LHCN-M2 (cell line): ENCODE measurements at regions not wholly inside any gene's neighbourhood (a gene's known extent, or its start where the extent isn't known, plus 50 kb on each side); places are given as distances from the start of the nearest gene placed in this dataset.

Source experiments
- DNase-seq: peaks from one replicate; pipeline ENCODE4 v3.0.0-alpha.2; 2012; ENCODE audit warnings: low read depth

DNA sequence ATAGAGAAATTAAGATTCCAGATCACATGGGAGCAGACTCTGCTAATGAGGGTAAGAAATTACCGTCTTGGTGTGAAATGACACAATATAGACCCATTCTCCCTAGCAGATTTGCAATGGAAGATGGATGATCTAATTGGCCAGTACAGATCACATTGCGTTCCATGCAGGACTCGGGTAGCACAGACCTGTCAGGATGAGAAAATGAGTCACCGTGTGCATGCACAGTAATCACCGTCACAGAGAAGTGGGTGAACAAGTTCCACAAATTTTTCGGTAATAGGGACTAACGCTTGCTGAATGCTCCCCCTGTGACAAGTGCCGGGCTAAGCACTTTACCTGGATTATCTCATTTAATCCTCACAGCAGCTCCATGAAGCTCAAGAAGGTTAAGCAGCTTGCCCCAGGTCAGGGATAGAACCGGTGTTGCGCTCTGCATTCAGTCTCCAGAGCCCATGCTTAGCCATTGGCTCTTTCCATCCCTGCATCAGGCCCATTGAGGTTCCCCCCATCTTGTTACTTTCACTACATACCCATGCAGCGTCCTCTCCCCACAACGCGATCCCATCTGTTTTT lies 375.6 kb downstream of the FBXW7 start:
- DNase-seq = no peak

DNA sequence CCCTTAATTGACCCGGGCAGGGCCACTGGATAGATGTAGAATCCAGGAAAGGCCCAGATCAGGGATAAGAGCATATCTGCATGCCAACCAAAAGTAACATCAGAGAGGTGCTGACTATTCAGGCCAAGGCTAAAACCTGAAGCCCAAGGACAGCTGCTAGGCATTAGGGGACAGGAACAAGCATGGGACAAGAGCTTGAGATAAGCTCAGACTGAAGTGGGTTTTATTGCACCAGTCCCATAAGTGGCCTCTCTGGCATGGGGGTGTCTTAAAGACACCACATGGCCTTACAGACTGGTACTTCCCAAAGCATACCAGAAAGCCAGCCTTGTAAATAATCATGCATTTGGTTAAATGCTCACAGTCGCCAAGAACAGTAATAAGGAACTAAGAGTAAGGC lies 376.1 kb downstream of the FBXW7 start:
- no peak for DNase-seq

DNA sequence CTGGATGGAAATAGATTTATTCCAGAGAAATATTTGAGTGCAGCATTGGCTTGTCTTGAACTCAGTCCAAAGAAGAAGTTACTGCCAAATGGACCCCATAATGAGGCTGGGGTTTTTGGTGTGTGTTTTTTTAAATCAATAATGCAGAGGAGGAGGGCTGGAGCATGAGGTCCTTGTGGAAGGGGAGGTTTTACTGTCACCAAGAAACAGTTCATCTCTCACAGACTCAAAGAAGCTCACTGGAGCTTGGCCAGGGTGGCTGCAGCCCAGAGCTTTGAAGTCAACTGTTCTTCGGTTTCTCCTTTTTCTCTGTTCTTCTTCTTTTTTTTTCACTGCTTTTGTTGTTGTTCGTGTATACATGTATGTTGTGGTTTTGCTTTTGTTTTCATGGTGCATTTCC lies 377.7 kb downstream of the FBXW7 start:
- DNase-seq = no peak

DNA sequence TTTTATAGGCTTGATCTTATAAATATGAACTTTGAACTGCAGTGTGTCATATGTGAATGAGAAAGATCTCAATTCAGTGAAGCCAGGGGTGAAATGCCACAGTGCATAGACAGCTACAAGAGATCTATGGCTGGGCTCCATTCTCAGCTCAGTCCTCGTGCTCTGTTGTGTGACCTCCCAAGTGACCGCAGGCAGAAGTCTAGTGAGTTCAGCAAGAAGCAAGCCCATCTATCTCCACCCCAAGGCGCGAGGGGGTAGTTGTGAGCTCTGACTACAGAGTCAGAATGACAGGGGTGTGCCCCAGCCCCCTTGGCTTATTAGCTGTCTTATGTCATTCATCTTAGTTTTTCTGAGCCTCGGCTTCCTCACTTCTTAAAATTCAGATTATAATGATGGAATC lies 378.3 kb downstream of the FBXW7 start:
- DNase-seq = no peak

DNA sequence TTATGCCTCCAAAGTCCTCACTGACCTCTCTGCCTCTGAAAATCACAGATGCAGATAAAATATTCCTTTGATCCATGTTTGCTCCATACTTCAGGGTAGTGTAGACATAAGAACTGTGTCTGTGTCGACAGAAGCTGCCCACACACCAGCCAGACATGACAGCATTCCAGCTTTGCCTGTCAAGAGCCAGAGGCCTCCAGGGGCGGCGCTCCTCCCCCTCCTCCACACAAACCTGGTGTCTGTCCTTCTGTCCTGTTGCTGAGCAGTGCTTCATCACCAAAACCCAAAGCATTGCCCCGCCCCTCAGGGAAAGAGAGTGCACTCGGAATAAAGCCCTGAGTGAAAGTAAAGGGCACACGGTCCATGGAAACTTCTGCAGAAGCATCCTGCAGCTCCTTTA lies 379.4 kb downstream of the FBXW7 start:
- no peak for DNase-seq

DNA sequence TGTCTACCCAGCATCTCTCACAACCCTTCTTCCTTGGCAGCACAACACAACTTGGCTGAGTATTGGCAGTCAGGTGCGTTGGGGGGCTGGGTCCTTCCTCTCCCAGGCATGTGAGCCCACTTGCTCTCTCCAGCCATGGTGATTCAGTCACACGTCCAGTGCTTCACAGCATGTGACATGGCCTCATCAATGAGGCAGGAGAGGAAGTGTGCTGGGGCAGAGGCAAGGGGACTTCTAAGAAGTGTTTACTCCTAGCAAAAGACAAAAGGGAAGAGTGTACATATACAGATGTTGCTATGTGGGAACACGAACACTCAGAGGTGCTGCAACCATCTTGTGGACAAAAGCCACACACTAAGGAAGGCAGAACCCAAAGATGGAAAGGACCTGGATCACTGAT lies 380.8 kb downstream of the FBXW7 start:
- no peak for DNase-seq

DNA sequence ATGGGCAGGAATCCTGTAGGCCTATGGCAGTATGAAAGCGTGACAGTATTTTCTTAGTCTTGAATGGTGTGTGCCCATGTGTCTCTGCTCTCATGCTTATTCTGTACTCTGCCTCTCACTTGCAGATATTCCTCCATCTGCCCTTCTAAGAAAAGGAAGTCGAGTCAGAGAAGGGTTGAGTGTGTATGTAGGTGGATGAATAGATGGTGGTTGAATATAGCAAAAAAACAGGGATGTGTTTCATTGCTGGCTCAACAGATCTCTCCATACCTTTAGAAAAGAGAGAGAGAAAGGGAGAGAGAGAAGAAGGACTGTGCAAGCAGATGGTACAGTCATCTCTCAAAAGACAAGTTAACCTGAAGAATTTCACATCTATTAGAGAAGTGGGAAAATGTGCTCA lies 381.5 kb downstream of the FBXW7 start:
- DNase-seq = no peak

DNA sequence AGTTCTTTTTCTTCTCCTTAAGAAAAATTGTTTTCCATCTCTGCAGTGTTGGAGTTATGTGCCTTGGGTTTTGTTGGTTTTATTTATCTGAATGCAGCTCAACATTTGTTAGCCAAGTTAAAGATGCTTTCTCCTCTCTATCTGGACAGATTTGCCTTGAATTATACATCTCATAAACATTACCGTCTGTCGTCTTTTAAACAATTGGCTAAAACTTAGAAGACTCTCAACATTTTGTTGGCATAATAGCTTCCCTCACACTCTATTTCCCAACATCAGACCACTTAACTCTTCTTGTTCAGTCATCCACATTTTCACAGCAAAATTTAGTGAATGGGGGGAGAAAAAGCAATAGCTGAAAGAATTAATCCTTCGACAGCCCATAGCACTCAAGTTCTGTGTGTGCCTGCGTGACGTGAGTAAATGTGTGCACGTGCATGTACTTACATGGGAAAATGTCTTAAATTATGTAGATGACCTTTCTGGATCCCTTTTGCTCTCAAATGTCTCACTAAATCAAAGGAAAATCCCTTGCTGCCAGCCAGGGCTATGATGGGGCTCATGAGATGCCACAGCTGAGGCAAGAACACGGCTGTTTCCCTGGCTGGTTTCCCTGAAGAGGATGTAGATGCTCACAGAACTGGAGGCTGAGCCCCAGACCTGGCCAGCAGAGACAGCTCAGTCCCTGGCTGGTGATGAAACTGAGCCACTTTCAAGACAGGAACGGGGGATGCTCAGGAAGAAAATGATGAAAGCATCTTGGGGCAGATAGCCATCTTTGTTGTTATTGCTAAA lies 382.2 kb downstream of the FBXW7 start:
- no peak for DNase-seq

DNA sequence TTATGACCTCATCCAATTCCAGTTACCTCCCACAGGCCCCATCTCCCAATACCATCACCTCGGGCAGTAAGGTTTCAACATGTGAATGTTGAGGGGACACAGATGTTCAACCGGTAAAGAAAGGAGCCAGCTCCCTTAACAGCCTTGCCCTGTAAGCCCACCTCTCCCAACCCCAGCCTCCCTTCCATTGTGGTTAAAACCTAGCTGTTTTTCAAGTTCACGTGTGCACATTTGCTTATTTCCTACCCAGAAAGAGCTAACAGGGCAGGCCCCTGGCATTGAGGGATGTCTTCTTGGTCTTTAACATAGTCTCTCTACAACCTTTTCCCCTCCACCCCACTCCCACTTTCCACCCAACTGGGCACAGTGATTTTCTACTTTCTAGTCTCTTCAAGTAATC lies 385.7 kb downstream of the FBXW7 start:
- no peak for DNase-seq

DNA sequence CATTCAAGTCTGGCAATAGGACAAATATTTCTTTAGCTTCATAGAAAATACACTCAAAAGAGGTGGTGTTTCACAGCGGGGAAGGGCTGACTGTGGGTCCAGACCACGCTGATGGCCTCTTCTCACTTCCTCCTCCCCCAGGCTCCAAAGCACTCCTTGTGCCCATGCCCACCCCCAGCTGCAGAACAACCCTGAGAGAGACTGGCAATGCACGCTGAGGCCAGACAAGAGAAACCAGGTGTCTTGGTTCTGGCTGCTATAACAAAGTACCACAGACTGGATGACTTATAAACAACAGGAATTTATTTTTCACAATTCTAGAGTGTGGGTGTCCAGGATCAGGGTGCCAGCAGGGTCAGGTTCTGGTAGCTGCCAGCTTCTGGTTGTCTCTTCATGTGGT lies 386.1 kb downstream of the FBXW7 start:
- no peak for DNase-seq

DNA sequence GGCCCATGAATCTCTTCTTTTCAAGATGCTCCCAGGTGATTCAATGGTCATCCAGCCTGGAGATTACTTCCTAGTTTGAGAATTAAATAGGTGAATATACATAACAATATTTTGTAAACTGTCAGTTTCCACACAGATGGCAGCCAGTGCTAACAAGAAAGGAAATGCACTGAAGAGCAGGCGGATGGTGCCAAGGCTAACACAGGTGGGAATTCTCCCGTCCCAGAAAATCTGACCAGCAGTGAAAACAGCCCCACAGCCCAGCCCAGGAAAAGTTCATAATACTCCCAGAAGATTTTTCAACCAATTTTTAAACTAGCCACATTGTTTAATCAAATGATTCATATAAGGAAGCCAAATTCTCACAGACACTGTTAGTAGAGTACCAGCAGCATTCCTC lies 387.2 kb upstream of the GATB start:
- DNase-seq = no peak

DNA sequence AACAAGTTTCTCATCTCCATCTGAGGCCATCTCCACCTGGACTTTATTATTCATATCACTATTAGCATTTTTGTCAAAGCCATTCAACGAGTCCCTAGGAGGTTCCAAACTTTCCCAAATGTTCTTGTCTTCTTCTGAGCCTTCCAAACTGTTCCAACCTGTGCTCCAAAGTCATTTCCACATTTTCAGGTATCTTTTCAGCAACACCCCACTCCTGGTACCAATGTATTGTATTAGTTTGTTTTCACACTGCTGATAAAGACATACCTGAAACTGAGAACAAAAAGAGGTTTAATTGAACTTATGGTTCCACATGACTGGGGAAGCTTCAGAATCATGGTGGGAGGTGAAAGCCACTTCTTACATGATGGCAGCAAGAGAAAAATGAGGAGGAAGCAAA lies 385.4 kb upstream of the GATB start:
- DNase-seq = no peak

DNA sequence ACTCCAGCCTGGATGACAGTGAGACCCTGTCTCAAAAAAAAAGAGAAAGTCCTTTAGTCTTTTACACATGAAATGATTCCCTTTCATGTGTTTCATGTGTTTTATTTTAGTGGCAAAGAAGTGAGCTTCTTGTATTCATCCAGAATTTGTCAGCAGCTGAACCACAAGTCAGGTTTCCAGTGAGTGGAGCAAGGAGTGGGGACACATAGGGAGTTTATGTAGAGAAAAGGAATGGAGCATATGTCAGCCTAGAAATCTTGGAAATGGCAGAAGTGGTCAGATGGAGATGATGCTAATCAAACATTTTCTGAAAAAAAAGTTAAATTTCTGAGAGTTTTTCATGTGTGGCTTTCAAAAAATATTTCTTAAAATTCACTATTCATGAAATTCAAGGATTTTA lies 383.0 kb upstream of the GATB start:
- DNase-seq = no peak

DNA sequence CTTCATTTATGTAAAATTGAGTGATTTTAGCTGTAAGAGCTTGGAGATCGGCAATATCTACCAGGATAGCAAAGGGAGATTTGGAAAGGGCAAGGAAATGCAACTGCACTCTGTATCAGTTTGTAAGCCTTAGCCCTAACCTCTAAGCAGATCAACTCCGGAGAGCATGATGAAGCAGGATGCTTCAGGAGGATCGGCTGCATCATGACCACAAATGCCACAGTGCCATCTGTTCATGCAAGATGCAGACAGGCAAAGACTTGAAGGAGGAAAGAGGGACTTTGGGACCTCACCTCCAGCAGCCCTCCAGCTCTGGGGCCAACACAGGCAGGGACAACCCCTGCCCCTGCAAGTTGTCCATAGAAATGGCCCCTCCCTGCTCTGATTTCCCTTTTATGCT lies 377.6 kb upstream of the GATB start:
- DNase-seq = peak; percentile 5

DNA sequence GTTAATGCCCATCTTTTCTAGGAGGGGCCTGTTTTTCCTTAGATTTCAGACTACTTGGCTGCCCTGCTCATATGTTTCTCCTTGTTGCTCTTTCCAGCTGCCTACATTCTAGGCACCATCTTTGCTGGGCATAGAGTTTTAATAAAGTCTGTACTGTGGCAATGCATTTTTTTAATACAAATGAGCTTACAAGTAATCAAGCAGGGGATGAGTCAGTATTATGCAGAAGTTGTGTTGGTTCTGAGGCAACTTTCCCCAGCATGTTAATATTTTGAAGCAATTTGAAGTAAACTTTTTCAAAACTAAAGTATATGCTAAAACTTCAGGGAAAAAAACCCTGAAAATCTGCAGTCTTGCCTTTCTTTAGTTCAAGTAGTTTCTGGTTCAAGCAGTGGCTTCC lies 372.0 kb upstream of the GATB start:
- DNase-seq = no peak

DNA sequence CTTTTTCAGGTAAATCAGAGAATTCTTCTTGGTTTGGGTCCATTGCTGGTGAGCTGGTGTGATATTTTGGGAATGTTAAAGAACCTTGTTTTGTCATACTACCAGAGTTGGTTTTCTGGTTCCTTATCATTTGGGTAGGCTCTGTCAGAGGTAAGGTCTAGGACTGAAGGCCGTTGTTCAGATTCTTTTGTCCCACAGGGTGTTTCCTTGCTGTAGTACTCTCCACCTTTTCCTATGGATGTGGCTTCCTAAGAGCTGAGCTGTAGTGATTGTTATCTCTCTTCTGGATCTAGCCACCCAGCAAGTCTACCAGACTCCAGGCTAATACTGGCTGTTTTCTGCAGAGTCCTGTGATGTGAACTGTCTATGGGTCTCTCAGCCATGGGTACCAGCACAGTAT lies 367.5 kb upstream of the GATB start:
- no peak for DNase-seq

DNA sequence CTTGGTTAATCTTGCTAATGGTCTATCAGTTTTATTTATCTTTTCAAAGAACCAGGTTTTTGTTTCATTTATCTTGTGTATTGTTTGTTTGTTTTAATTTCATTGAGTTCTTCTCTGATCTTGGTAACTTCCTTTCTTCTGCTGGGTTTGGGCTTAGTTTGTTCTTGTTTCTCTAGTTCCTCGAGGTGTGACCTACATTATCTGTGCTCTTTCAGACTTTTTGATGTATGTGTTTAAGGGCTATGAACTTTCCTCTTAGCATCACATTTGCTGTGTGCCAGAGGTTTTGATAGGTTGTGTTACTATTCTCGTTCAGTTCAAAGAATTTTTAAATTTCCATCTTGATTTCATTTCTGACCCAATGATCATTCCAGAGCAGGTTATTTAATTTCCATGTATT lies 365.4 kb upstream of the GATB start:
- no peak for DNase-seq

DNA sequence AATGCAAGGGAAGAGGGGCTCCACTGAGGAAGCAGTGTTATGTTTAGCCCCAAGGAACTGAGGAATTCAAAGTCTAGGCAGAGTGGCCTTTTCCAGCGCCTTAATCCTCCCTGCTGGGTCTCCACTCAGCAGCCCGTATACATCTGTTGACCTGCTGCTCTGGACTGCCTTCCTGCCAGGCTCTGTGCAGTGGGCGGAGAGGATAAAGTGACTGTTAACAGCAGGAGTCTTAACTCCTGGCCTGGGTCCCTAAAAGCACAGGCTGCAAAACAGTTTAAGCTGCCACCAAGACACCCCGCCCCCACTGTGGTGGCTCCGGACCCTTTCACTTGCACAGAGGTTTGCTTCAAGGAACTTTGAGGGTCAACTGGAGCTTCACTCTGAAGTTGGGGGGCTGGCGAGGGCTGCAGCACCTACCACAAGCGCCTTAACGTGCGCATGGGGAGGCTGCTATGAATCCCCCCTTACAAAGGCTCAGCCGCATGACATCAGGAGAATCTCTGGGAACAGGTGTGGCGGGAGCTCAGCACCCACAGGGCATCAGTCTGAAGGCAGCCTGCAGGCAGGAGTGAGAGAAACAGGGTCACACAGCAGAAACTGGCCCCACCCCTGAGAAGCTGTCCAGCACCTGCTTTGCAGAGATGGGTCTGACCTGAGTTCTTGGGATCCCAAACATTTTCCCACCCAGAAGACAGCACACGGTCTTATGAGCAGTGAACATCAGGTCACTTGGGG lies 358.2 kb upstream of the GATB start:
- no peak for DNase-seq

DNA sequence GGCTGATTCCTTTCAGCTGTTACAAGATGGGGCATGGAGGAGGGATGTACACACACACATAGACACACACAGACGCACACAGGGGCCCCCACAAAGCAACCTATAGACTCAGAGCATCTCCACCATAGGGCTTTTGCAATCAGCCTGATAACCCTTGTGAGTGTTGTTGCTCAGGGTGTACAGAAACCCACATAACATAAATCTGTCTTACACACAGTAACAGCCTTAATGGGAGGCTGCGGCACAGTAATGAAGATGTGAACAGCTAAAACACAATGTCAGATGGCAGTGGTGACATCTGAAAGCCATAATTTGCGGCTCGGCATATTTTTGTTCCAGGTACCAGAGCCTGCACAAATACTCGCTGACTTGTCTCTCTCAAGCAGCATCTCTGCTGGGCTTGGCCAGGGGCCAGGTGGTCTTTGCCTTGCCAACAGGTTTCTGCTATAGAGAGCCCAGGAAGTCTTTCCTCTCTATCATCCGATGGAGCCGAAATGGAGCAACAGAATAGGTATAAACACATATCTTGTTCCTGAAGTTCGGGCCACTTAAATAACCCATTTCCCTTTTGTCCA lies 357.2 kb upstream of the GATB start:
- no peak for DNase-seq

DNA sequence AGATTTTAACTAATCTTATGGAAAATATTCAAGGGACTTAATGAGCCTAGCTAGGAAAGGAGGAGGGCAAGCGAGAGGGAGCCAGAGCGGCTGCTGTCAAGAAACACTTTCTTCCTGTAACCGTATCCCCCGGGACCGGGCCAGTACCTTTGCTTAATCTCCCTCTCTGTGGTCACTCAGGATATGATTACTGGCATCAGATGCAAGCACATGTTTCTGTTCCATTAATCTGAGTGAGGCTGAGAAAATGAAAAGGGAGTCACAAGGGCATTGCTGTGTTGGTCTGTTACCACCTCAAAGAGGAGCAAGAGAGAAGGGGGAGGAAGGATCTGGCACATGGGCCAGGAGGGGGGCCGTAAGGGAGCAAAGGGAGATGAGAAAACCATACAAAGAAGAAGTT lies 356.7 kb upstream of the GATB start:
- DNase-seq = no peak

DNA sequence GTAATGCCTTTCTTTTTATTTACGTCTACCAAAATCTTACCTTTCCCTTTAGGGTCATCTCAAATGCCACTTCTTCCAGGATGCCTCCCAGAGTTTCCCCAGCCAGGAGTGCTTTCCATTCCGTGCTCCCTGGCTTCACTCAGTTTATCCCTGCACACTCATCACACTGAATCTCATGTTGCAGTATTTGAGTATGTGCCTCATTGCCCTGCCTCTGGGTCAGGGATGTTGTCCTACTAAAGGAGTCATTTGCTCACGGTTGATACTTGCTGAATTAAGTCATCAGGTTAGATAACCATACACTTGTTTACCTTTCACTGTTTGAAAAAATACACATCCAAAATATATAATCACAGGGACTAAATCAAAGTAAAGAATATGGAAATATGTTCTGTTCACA lies 356.2 kb upstream of the GATB start:
- DNase-seq = no peak

DNA sequence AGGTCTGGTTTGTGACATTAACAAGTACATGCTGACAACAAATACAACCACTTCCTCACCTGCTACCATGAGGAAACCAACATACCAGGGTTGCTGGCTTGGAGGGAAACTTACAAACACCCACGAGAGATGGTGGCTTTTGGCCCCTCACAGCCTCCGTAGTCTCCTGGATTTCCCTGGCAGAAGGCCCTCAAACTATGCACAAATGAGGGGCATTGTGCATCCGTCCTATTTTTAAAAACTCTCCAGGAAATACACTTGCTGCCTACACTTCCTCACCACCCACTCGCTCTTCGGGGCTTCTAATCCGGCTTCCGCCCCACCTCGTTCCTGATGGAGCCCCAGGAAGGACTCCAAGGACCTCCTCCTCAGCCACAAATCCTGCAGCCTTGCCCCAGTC lies 355.0 kb upstream of the GATB start:
- DNase-seq = no peak

DNA sequence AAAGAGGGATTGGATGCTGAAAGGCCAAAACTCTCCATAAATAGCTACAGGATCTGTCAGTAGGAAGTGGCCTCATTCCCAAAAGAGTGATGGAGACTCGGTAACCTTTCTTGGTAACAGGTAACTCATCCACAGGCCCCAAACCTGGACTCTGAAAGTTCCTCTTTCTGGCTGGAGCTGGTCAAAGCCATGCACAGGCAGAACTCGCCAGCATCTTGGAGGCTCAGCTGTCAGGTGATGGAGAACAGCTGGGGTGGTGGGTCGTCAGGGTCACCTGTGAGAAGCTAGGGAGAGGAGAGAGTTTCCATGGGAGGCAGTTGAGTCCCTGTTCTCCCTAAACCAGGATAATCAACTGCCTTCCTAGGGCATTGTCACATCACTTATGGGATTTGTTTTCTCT lies 354.3 kb upstream of the GATB start:
- DNase-seq = no peak
